GM12864 (cell line): ENCODE measurements at regions not wholly inside any gene's neighbourhood (a gene's known extent, or its start where the extent isn't known, plus 50 kb on each side); places are given as distances from the start of the nearest gene placed in this dataset.

ENCODE experiments used
- DNase-seq: peaks from one replicate; pipeline ENCODE4 v3.0.0-alpha.2; 2011; ENCODE audit warnings: low read depth
- H3K4me3 ChIP-seq: 2 replicates; pipeline ENCODE4 v1.5.1; 2011; ENCODE audit warnings: mild to moderate bottlenecking, low read depth, low read length, control low read depth
- CTCF ChIP-seq: IDR thresholded peaks from 2 replicates; pipeline ENCODE4 v1.5.1; 2011; ENCODE audit warnings: low read depth, mild to moderate bottlenecking, moderate library complexity, low read length, control low read depth, inconsistent platforms; ENCODE audit errors: missing control alignments

GRCh38 chr12:5222011-5222461 lies 178.4 kb downstream of the KCNA5 start:
- DNase-seq = no peak
- no peak overlapping the region for H3K4me3 ChIP-seq
- no peak for TF ChIP-seq CTCF

GRCh38 chr12:5222729-5223128 lies 179.1 kb downstream of the KCNA5 start:
- no peak for TF ChIP-seq CTCF
- no peak for DNase-seq
- H3K4me3 ChIP-seq = no peak overlapping the region

DNA sequence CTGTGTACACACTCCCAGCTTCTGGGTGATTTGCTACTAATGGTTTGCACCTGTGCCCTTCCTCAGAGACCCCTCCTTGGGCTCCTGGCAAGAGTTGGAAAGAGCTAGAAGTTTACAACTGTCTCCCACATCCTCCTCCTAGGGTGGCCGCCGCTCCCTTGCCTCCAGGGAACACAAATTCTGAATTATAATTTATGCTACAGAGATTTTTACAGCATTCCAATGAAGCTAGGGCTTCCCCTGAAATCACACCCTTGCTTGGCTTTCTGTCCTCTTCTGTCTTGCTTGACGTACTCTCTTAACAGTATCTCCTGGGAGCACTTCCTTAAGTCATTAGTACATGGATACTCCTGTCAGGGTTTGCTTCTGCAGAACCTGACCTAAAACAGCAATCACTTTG lies 180.2 kb downstream of the KCNA5 start:
- TF ChIP-seq CTCF = no peak
- no peak overlapping the region for H3K4me3 ChIP-seq
- no peak for DNase-seq

DNA sequence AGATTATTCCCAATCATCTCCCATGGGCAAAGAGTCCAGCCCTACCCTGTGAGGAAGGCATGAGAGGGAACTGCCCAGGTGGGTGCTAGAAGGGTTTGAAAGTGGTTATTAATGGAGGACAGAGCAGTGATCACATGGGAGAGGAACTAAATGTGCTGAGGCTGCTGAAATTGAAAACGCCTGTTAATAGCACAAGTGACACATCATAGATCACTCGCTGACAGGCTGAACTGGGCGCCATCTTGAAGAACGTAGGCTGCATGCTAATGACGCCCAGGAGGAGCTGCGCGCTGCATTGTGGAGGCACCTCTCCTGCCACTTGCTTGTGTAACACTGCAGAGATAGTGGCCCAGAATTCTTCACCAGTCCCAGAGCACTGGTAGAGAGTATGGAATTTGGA lies 182.9 kb downstream of the KCNA5 start:
- no peak for TF ChIP-seq CTCF
- H3K4me3 ChIP-seq = no peak overlapping the region
- DNase-seq = no peak

DNA sequence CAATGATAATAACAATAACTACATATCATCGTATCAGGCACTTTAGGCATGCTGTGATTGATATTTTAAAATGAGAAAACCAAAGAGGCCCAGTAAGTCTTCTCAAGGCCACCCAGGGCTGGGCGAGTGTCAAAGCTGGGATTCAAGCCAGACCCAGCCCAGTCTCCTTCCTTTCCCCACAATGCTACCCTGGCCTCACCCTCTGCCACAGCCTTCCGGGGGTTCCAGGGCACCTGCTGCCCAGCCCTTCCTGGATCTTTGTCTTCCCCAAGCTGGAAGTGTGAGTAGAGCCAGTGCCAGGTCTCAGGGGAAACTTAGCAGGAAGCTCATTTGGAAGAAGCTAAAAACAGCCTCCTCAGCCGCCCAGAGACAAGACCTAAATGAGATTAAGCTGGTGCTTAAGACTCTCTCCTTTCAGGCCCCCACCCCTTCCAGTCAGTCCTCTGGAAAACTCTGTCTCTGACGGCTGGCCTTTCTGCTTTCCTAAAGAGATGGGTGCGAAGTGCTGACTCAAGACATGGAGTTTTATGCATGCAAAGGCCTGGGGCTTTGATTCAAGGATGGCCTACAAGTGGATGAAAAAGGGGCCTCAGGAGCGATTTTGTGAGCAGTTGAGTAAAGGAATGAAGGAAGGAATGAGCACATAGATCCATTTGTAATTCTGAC lies 184.2 kb downstream of the KCNA5 start:
- no peak for TF ChIP-seq CTCF
- DNase-seq = no peak
- H3K4me3 ChIP-seq = no peak overlapping the region

DNA sequence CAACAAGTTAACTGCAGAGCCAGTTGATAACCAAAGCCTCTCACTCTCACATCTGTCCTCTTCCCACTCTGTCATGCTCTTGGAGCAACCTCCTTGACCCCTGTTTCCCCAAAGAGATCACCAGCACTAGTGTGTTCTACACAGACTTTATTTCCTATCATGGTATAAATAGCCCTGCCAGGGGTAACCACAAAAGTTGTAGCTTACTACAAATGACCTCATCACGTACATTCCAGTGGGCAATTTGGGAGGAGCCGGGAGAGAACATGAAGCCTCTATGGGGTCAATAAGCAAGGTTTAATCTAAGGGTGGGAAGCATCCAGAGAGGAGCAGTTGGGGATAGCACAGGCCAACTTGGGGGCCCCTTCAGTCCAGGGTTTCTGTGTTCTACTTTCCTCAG lies 186.5 kb downstream of the KCNA5 start:
- DNase-seq = no peak
- no peak overlapping the region for H3K4me3 ChIP-seq
- TF ChIP-seq CTCF = no peak

DNA sequence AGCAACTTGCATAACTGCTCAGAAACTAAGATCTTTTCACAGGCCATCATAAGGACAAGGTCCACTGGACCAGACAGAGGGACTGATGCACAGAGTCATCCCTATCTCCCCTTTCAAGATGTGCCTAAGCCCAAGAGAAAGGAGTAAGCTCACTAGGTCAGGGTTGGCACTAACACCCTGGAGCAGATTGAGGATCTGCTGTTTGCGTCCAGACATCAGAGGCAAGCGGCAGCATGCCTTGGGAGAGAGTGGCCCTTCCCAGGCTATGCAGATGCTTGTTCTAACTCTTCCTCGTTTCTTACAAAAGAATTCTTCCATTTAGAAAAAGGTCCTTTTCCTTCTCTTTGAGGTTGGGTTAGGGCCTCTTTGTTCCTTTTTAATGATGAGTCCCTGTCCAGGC lies 187.2 kb downstream of the KCNA5 start:
- no peak for DNase-seq
- TF ChIP-seq CTCF = no peak
- H3K4me3 ChIP-seq = no peak overlapping the region
